ENCODE measurements at regions not wholly inside any gene's neighbourhood (a gene's known extent, or its start where the extent isn't known, plus 50 kb on each side); places are given as distances from the start of the nearest gene placed in this dataset.
A peak's percentile ranks its signal among the peaks of the same experiment; 100 is the strongest.

GRCh38 chr11:122521626-122522025 is 133.9 kb upstream of the UBASH3B start:
- no peak for DNase-seq

DNA sequence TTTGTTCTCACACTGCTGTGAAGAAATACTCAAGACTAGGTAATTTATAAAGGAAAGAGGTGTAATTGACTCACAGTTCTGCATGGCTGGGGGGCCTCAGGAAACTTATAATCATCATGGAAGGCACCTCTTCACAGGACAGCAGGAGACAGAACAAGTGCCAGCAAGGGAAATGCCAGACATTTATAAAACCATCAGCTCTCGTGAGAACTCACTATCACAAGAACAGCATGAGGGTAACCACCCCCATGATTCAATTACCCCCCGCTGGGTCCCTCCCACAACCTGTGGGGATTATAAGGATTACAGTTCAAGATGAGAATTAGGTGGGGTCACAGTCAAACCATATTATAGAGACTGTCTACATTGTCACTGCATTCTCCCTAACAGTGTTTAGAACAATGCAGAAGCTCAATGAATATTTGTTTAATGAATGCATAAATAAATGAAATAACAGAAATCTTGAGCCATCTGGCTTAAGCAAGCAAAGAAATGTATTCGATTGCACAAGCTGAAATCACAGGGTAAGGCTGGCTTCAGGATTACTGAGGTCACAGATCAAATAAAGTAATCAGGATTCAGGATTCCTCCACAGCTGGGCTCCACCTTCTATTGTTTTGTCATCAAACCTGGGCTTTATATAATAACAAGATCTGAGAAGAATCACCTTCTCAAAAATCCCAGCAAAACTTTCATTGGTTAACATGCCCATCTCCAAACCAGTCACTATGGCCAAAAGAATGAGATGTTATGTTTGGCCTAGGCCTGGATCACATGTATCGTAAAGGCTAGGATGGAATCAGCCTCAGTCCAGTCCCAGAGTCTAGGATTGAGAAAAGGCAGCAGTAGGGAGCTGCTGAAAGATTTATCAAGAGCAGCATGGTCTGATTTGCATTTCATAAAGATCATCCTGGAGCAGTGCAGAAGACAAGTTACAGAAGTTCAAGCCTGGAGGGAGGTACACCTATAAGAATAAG is 137.8 kb upstream of the UBASH3B start:
- DNase-seq, result no peak

DNA sequence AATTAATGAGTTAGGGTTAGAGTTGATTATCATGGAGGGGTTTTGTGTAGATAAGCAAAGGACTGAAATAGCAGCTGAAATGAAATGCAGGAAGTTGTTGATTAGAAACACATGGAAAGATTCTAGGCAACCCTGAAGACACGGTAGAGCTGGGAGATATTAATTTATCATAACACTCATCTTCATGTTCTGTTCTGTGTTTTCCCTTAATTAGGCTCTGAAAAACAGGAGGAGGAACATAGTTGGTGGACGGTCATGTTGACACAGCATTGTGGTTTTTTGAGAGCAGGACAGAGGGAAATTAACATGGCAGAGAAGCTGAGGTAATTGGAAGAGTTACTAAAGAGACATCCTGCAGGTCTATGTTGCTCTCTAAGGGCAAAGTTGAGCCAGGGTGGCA is 138.8 kb upstream of the UBASH3B start:
- DNase-seq, result no peak

DNA sequence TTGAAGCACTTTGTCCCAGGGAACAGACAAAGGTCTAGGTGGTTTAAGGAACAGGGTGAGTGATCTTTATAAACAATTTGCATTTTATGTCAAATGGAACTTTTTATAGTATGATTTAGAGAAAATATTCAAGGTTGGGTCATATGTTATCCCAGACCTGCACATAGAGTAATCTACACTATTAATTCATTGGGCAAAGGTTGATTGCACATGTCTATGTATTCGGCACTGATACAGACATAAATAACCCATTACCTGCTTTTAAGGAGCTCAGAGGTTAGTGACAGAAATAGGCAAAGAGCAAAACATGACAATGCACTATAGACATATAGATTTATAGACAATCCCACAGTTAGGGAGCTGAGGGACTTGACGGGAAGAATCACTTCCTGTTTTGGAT is 141.5 kb upstream of the UBASH3B start:
- DNase-seq, result no peak

DNA sequence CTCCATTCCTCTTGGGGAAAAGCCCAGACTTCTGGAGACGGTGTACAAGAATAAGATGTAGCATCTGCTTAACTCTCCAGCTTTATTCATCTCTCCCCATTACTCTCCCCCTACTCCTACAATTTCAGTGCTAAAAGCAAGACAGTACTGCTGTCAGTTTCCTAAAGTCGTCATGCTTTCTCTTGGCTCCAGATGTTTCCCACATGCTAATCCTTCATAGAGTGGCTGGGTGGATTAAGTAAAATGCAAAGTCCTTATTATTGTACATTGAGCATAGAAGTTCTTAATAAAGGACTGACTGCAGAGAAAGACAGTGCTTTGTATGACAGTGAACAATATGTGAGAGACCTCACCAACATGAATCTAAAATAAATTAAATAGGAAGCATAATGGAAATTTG is 142.2 kb upstream of the UBASH3B start:
- no peak for DNase-seq

DNA sequence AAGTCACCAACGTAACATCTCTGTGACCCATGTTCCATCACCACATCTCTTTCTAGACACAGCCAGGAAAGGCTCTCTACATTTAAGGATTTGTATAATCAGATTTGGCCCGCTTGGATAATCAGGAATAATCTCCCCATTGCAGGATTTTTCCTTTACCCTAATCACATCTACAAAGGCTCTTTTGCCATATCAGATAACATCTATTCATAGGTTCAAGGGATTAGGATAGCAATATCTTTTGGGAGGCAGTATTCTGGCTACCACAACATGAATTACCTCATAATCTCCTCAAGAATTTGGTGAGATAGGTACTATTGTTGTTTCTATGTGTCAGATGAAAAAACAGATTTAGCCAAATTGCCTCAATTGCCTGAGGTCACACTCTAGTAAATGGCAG is 142.8 kb upstream of the UBASH3B start:
- DNase-seq, result no peak

DNA sequence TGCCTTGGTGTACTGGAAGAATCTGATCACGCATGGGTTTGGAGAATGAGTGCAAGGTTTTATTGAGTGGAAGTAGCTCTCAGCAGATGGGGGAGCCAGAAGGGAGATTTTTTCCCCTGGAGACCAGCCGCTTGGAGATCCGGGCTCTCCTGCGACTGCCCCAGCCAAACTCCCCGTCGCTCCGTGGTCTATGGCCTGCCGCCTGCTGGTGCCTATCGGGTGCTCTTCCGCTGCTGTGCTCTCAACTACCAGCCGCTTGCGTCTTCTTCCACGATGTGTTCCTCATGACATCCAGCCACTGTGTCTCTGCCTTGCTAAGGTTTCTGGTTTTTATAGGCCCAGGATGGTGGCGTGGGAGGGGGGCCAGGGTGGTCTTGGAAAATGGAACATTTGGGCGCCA is 145.6 kb upstream of the UBASH3B start:
- no peak for DNase-seq

DNA sequence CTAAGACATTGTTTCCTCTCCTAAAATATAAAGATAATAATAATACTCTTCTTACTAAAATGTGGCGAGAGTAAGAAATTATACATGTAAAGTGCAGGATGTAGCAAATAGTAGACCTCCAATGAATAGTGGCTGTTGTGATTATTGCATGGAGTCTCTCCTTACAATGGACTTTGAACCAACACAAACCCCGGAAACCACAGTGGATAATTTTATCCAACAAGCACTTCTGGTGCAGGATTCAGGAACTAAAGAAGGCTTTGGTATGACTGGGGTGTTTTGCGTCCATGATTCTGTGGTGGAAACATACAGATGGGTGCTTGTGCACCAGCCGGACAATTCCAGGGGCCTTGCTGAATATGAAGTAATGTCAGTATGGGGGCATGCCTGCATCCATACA is 146.4 kb upstream of the UBASH3B start:
- no peak for DNase-seq

GRCh38 chr11:122505304-122506006 is 150.1 kb upstream of the UBASH3B start:
- DNase-seq, result peak; percentile 23 to 40

GRCh38 chr11:122494221-122494620 is 161.3 kb upstream of the UBASH3B start:
- DNase-seq, result no peak

GRCh38 chr11:122491509-122491908 is 164.0 kb upstream of the UBASH3B start:
- DNase-seq, result peak; percentile 41 to 52

DNA sequence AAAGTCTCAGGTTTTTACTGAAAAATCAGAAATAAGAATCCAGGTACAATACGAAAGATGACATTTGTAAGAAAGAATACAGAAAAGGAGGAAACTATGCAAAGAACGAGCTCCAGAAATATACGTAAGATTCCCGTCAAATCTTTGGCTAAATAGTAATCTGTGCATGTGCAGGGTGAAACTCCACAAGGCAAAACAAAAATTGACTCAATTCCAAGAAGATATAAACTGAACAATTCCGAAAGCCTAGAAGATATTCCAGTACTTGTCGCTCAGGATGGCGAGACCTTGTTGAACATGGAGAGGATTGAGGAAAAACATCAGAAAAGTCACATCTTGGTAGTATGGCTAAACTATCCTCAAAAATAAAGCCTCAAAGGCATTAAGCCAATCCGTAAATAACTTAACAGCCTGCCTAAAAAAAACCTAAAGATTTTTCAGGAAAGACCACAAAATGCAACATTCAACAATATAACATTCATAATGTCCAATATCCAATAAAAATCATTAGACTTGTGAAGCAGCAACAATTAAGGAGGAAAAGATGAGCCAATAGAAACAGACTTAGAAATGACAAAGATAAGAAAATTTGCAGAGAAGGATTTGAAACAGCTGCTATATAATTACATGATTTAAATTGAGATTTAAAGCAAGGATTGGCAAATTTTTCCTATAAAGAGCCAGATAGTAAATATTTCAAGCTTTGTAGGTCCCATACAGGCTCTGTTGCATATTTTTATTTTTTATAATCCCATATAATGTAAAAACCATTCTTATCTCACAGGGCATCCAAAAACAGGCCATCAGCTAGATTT is 166.4 kb upstream of the UBASH3B start:
- DNase-seq, result no peak

DNA sequence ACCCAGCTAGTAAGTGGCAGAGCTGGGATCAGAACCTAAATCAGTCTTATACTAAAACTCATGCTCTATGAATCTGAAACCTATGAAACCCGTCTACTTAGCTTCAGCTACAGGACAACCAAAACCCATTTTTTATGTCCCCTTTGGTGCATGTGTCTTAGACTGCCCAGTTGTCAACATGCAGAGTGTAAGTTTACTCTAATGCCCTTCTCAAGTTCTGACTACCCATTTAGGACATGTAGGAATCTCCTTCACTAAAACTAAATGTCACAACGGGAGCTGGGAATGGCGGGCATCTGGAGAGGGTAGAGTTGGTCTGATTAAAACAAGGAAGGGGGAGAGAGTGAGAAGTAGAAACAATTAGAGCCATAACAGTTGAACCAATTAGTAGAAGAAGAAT is 167.9 kb upstream of the UBASH3B start:
- no peak for DNase-seq

GRCh38 chr11:122486793-122487495 is 168.6 kb upstream of the UBASH3B start:
- no peak for DNase-seq

- peak; percentile 7 to 10 for DNase-seq
Measured at GRCh38 chr11:122478986-122479385, 176.5 kb upstream of the UBASH3B start.

- DNase-seq, result no peak
Measured at GRCh38 chr11:122468965-122469364, 186.6 kb upstream of the UBASH3B start.

- no peak for DNase-seq
Measured at GRCh38 chr11:122463530-122463929, 192.0 kb upstream of the UBASH3B start.

DNA sequence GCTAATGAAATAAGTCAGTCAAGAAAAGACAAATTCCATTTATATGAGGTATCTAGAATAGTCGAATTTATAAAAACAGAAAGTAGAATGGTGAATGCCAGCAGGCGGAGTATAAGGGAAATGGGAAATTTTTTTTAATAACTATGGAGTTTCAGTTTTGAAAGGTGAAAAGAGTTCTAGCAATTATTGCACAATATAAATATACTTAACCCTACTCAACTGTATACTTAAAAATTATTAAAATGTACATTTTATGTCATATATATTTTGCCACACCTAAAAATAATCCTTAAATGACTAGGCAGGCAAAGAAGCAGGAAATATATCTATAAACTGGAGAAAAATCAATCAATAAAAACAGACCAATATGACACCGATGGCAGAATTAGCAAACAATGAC is 196.5 kb upstream of the UBASH3B start:
- DNase-seq, result no peak

DNA sequence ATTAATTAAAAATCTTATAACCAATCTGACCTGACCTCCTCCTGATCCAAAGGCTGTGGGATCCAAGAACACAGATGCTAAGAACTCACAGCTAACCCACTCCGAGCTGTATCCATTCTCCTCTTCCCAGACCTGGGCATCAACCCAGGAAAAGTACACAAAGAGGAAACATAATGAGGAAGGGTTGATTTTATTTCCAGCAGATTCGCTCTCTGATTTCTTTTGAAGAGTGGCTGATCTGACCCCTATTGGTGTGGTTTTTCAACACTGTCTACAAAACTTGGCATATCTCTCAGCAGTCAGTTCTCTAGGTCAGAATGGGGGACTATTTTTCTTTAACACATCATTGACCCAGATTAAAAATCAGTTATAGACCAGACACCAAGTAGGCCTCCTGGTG is 201.9 kb upstream of the UBASH3B start:
- DNase-seq, result no peak

- DNase-seq, result no peak
Measured at GRCh38 chr11:122451911-122452310, 203.6 kb upstream of the UBASH3B start.

DNA sequence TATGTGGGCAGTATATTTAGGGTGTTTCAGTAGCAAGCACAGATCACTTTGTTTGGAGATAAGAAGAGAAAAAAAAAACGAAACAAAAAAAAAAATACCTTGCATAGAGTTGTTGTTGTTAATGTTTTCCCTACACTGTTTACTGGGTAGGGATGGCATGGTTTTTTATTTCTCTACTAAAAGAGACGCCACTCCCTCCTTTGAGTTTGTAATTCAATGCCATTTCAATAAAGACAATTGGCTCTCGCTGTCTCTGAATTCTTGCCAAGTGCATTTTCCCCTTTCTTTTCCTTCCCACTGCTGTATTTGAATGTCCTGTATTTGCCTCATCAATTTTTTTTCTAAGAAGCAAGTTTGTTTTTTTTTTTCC is 213.9 kb upstream of the UBASH3B start:
- DNase-seq, result no peak

DNA sequence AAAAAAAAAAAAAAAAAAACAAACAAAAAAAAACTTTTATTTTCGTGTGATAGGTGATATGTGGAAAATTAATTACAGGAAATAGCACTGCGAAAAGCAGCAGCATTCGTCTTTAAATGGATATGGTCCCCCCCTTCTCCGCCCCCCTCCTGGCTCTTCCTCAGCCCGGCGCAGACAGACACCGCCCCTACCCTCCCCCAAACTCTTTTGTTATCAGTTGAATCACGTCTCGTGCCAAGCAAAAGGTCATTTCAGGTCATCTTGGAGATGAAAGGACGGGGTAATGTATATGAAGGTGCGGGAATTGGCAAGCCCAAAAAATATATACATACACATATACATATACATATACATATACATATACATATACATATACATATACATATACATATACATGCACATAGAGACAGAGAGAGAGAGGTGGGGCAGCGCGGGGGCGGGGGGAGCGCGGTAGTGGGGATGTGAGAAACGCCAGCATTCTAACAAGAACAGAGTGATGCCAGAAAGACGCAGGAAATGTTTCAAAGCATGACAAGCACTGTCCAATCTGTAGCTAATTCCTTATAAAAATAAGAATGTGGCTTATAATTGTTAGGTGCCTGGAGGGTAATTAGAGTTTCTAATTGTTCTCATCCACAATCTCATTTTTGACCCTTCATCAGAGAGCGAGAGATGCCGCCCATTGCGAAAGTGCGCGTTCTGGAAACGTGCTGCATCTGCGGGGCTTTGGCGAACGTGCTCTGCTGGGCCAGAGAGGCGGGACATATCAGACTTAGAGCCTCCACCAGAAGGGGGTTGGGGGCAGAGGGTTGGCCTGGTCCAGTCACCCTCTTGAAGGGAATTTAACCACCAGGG is 214.5 kb upstream of the UBASH3B start:
- DNase-seq, result no peak
